PC-9 (cell line): ENCODE measurements at regions not wholly inside any gene's neighbourhood (a gene's known extent, or its start where the extent isn't known, plus 50 kb on each side); places are given as distances from the start of the nearest gene placed in this dataset.
"Not testable (repeated sequence)": the region's sequence is repeated elsewhere in the genome, so short reads cannot be mapped to it uniquely, and the experiment has no call there.

Experiments used
- BruUV-seq: library from RNA; stranded (reverse); fragments of 400-500 nt; replicated peaks from 2 replicates; lab custom pipeline; 2021; lab: Mats Ljungman, UMichigan
- CTCF ChIA-PET: fragments of 300-600 bp; sonication (Branson Sonifier 250); formaldehyde crosslinking; loops from one replicate; lab custom pipeline; 2022; ENCODE audit warnings: antibody characterized with exemption; lab: Charles Lee
- POLR2A ChIA-PET: fragments of 300-600 bp; sonication (Branson Sonifier 250); formaldehyde crosslinking; loops from one replicate; lab custom pipeline; 2022; ENCODE audit warnings: antibody characterized with exemption; ENCODE audit not compliant: unreplicated experiment; lab: Charles Lee
- DNase-seq, 2 experiments: peaks; one replicate each; pipeline versions ENCODE4 v3.0.0 to v3.0.0-alpha.2; 2015 to 2022; ENCODE audit warnings: mixed read lengths in 1 of 2
- H2AFZ ChIP-seq: fragments of 200-600 bp; sonication (generic); 2 replicates; pipeline ENCODE4 v1.8.1; 2017; ENCODE audit warnings: antibody characterized with exemption
- H3F3A ChIP-seq: fragments of 200-600 bp; sonication (generic); 2 replicates; pipeline ENCODE4 v1.8.1; 2017; ENCODE audit warnings: antibody characterized with exemption, mild to moderate bottlenecking, low read depth; ENCODE audit not compliant: insufficient read depth
- H3K27ac ChIP-seq: fragments of 200-600 bp; sonication (generic); 2 replicates; pipeline ENCODE4 v1.6.1; 2016; ENCODE audit warnings: mixed run types
- H3K27me3 ChIP-seq: fragments of 200-600 bp; sonication (generic); 2 replicates; pipeline ENCODE4 v1.6.1; 2016; ENCODE audit warnings: low read depth, mixed run types; ENCODE audit not compliant: insufficient read depth
- H3K36me3 ChIP-seq: fragments of 200-600 bp; sonication (generic); 2 replicates; pipeline ENCODE4 v1.6.1; 2016; ENCODE audit warnings: low read depth, mixed run types
- H3K4me1 ChIP-seq: fragments of 200-600 bp; sonication (generic); replicated peaks from 2 replicates; pipeline ENCODE4 v1.6.1; 2016; ENCODE audit warnings: mixed run types; ENCODE audit not compliant: insufficient read depth
- H3K4me2 ChIP-seq: fragments of 200-600 bp; sonication (generic); 2 replicates; pipeline ENCODE4 v1.6.1; 2017; ENCODE audit warnings: mixed run types
- H3K4me3 ChIP-seq: fragments of 200-600 bp; sonication (generic); 2 replicates; pipeline ENCODE4 v1.6.1; 2016; ENCODE audit warnings: mixed run types
- H3K79me2 ChIP-seq: fragments of 200-600 bp; sonication (generic); 2 replicates; pipeline ENCODE4 v1.6.1; 2017; ENCODE audit warnings: low read depth, mixed run types
- H3K9me2 ChIP-seq: fragments of 200-600 bp; sonication (generic); 2 replicates; pipeline ENCODE4 v1.8.1; 2017; ENCODE audit warnings: mild to moderate bottlenecking; ENCODE audit not compliant: insufficient read depth
- H3K9me3 ChIP-seq: fragments of 200-600 bp; sonication (generic); 2 replicates; pipeline ENCODE4 v1.8.1; 2016; ENCODE audit warnings: low read depth; ENCODE audit not compliant: insufficient read depth
- H4K20me1 ChIP-seq: fragments of 200-600 bp; sonication (generic); 2 replicates; pipeline ENCODE4 v1.8.1; 2017; ENCODE audit not compliant: insufficient read depth
- EZH2 ChIP-seq: fragments of 200-600 bp; sonication (generic); IDR thresholded peaks from 2 replicates; pipeline ENCODE4 v1.8.0; 2017; ENCODE audit warnings: antibody characterized with exemption, low read depth
- intact Hi-C: fragments of 100-400 bp; cut with micrococcal nuclease; formaldehyde crosslinking; loops from one replicate; pipeline ENCODE4 v1.10.0; 2022; ENCODE audit not compliant: unreplicated experiment
- TF ChIP-seq, protein P1 (sequence below): fragments of 200-600 bp; sonication (generic); conservative IDR thresholded peaks from 2 replicates; pipeline ENCODE4 v1.6.1; 2017; ENCODE audit warnings: mixed run types, antibody characterized with exemption, mild to moderate bottlenecking, moderate library complexity

DNA sequence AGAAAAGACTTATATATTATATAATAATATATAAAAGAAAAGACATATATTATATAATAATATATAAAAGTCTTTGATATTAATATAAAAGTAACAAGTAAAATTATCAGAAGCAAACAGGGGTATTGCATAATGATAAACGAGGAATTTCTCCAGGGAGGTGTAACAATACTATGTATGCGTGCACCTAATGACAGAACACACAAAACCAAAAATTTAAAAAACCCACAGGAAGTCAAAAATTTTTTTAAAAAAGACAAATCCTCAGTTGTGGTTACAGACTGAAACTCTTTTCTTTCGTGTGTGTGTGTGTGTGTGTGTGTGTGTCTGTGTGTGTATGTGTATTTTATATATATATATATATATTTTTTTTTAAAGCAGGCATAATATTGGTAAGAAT, 279.2 kb upstream of the DPP6 start:
- no peaks in the 10 kb centered on the region for H3K36me3 ChIP-seq
- no peaks in the 10 kb centered on the region for H3K4me1 ChIP-seq
- POLR2A ChIA-PET, result no interaction called here
- intact Hi-C loops, result no loop called here
- TF ChIP-seq EZH2, result no peak
- TF ChIP-seq, protein P1, sequence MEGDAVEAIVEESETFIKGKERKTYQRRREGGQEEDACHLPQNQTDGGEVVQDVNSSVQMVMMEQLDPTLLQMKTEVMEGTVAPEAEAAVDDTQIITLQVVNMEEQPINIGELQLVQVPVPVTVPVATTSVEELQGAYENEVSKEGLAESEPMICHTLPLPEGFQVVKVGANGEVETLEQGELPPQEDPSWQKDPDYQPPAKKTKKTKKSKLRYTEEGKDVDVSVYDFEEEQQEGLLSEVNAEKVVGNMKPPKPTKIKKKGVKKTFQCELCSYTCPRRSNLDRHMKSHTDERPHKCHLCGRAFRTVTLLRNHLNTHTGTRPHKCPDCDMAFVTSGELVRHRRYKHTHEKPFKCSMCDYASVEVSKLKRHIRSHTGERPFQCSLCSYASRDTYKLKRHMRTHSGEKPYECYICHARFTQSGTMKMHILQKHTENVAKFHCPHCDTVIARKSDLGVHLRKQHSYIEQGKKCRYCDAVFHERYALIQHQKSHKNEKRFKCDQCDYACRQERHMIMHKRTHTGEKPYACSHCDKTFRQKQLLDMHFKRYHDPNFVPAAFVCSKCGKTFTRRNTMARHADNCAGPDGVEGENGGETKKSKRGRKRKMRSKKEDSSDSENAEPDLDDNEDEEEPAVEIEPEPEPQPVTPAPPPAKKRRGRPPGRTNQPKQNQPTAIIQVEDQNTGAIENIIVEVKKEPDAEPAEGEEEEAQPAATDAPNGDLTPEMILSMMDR, result no peak
- H2AFZ ChIP-seq, result no peak overlapping the region
- H3K27me3 ChIP-seq, result no peaks in the 10 kb centered on the region
- CTCF ChIA-PET, result no interaction called here
- BruUV-seq, result no TSS peak
- H3K9me2 ChIP-seq, result no peaks in the 10 kb centered on the region; the same call in 1 of the 2 replicates
- H3K9me3 ChIP-seq, result no peaks in the 10 kb centered on the region
- no peak overlapping the region for H3K4me3 ChIP-seq
- H3K4me2 ChIP-seq, result no peak overlapping the region
- H4K20me1 ChIP-seq, result no peaks in the 10 kb centered on the region
- H3K27ac ChIP-seq, result no peak overlapping the region
- no peaks in the 10 kb centered on the region for H3K79me2 ChIP-seq
- no peaks in the 10 kb centered on the region for H3F3A ChIP-seq
- no peak for DNase-seq

DNA sequence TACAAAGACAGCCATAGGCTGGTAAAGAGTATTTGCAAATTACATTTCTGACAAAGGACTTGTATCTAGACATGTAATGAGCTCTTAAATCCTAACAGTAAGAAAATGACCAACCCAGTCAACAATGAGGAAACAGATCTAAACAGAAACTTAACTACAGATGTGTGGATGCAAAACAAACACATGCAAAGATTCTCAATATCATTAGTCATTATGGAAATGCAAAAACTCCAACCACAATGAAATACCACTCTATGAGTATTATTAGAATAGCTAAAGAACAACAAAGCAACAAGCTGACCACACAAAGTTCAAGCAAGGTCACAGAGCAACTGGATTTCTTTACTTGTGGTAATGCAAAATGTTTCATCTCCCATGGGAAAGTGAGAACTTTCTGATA, 275.3 kb upstream of the DPP6 start:
- H2AFZ ChIP-seq, H3K4me1 ChIP-seq, H3K4me3 ChIP-seq, H3K79me2 ChIP-seq, BruUV-seq, H4K20me1 ChIP-seq, H3K36me3 ChIP-seq, H3K4me2 ChIP-seq, DNase-seq, CTCF ChIA-PET, intact Hi-C loops, H3K9me2 ChIP-seq, H3K27me3 ChIP-seq, H3F3A ChIP-seq, POLR2A ChIA-PET, H3K9me3 ChIP-seq, H3K27ac ChIP-seq: not testable (repeated sequence)

DNA sequence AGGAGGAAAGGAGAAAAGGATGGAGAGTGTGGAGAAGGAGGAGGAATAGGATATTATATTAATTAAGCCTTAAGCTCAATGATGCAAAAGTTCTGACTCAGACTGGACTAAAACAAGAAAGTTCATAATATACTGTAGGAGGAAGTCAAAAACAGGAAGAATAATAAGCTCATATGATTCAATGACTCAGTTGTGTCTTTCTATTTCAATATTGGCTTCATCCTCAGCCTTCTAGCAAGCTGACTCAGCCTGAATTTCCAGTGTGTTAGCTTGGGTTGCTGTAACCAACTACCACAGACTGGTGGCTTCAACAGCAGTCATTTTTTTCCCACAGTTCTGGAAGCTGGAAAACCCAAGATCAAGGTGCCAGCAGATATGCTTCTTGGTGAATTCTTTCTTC, 254.8 kb upstream of the DPP6 start:
- H3K36me3 ChIP-seq, CTCF ChIA-PET, H3K9me3 ChIP-seq, H3K27me3 ChIP-seq, H3K79me2 ChIP-seq, H3K4me1 ChIP-seq, H3K4me2 ChIP-seq, BruUV-seq, H3K27ac ChIP-seq, H4K20me1 ChIP-seq, H3K9me2 ChIP-seq, H3F3A ChIP-seq, H3K4me3 ChIP-seq, H2AFZ ChIP-seq, POLR2A ChIA-PET, intact Hi-C loops, DNase-seq: not testable (repeated sequence)

DNA sequence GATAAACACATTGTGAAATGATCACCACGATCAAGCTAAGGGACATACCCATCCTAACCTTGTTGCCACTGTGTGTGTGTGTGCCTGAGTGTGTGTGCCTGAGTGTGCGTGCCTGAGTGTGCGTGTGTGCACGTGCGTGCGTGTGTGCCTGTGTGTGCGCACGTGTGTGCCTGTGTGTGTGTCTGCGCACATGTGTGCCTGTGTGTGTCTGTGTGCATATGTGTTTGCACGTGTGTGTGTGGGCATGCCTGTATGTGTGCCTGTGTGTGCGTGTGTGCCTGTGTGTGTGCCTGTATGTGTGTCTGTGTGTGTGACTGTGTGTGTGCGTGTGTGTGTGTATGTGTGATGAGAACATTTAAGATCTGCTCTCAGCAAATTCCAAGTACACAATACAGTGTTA, 244.1 kb upstream of the DPP6 start:
- Histone ChIP-seq H3K36me3 (no peaks in the 10 kb centered on the region), H3K27ac (no peak overlapping the region), H3K9me3 (no peaks in the 10 kb centered on the region), H3K4me1 (no peaks in the 10 kb centered on the region), H3K9me2 (no peaks in the 10 kb centered on the region), H3F3A (no peaks in the 10 kb centered on the region), H2AFZ (no peak overlapping the region), H3K4me2 (no peak overlapping the region), H4K20me1 (no peaks in the 10 kb centered on the region), H3K27me3 (0 out of 2 replicates have a peak, but pooled peaks cover 3% of the 10 kb centered on the region), H3K79me2 (no peaks in the 10 kb centered on the region), H3K4me3 (no peak overlapping the region)
- no TSS peak for BruUV-seq
- POLR2A ChIA-PET, result no interaction called here
- no peak for DNase-seq
- TF ChIP-seq EZH2, result no peak
- TF ChIP-seq, protein P1, result no peak
- intact Hi-C loops, result no loop called here
- CTCF ChIA-PET, result no interaction called here
